Urothelium cell line (cell line): ENCODE measurements at regions not wholly inside any gene's neighbourhood (a gene's known extent, or its start where the extent isn't known, plus 50 kb on each side); places are given as distances from the start of the nearest gene placed in this dataset.

Source experiments
- DNase-seq: peaks from one replicate; pipeline ENCODE4 v3.0.0; 2011; ENCODE audit warnings: low spot score, mixed read lengths
- FAIRE-seq: peaks from 2 replicates; lab custom pipeline; 2011; peaks lifted over from hg19 to GRCh38; lab: Jason Lieb, UNC

DNA sequence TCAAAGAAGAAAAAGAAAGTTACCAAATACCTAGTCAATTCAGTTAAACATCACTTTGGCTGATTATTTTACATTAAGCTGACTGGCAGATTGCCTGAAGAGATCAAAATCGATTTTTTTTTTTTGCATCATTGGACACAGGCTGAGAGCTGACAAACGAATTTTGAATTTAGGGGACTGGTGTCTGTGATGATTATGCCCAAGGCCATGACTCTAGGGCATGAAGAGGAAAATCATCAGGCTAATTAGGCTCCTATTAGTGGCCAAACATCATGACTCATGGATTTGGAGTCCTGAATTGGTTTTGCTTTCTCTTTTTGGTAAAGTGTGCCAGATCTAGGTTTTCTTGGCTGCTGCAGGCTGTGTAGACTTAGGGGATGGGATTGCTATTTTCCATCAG is 829.3 kb upstream of the LCORL start:
- FAIRE-seq: no peak
- DNase-seq: no peak

DNA sequence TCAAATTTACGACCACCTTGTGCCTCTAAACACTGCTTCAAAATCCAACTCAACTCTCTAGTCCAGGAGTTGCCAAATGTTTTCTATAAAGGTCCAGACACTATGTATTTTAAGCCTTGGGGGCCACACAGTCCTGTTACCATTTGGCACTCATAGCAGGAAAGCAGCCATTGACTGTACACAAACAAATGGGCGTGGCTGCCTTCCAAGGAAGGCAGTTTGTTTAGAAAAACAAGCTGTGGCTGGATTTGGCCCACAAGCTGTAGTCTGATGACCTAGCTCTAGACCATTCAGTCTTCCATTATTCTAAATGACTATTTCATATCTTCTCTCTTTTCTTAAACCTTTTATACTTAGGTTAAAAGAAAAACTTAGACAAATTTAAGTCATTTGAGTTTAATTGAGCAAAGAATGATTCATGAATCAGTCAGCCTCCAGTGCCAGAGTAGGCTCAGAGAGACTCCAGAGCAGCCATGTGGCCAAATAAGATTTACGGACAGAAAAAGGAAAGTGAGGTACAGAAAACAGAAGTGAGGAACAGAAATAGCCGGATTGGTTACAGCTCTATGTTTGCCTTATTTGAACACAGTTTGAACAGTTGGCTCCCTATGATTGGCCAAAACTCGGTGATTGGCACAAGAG is 825.8 kb upstream of the LCORL start:
- DNase-seq: no peak
- no peak for FAIRE-seq

DNA sequence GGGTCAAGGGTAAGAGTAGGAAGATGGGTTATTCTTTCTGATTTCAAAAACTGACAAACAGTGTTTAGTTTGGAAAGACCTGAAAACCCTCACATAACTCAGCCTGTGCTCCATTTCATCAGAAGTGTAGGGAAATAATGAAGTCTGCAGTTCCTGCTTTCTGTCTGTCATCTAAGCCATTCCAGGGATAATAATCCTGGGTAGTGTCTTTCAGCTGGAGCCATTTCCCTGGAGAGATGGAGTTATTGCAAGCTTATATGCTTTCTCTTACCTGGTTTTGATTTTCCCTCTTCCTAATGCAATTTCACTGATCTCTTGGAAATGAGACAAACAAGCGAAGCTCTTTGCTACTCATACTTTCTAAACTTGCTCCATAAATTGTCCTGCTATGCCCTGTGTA is 824.8 kb upstream of the LCORL start:
- FAIRE-seq (no peak), DNase-seq (no peak)

DNA sequence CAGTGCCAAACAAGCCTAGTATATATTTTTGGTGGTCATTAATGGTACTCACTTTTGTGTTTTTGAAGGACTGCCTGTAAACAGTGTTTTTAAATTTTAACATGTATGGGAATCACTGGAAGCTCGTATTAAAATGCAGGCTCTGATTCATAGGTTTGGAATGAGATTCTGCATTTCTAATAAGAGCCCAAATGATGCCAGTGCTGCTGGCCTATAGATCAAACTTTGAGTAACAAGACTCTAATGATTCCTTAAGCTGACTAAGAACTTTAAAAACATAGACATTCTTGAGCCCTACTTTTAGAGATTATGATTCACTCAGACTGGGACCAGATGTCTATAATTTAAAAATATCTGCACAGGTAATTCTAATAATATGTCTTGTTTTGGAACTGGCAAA is 823.2 kb upstream of the LCORL start:
- no peak for FAIRE-seq

DNA sequence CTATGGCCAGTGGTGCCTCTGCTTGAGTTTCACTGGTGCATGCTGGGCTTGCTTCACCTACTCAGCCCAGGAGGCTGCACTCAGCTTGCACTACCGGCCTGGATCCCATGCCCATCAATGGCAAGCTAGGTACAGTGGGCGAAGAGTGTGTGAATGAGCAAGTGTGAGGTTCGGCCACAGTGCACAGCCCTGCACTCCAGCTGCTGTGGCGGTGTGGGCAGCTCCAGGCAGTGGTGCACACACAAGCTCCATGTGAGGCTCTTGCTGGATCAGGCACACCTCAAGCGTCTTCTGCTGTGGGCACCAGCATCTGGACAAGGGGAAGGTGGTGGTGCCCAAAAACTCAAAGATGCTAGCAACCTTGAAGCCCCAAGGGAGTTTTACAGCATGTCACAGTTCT is 820.9 kb upstream of the LCORL start:
- FAIRE-seq (no peak), DNase-seq (no peak)

More for the DNA sequence above, 823.2 kb upstream of the LCORL start:
- DNase-seq: no peak

DNA sequence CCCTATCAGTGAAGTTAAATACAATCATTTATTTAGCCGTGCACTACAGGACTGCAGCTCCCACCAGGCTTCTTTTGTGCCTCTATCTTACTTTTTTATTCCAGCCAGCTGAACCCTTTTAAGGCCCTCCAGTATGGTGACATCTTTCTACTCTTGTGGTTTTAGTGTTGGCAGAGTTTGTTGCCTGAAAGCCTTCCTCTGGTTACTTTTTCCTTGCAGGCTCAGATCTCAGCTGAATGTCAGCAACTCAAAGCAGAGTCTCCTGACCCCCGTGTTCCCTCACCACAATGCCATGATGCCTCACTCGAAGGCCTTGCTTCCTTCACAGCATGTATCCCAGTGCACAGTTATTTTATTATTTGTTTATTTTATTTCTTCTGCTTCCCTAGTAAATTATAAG is 818.9 kb upstream of the LCORL start:
- FAIRE-seq (no peak), DNase-seq (no peak)

DNA sequence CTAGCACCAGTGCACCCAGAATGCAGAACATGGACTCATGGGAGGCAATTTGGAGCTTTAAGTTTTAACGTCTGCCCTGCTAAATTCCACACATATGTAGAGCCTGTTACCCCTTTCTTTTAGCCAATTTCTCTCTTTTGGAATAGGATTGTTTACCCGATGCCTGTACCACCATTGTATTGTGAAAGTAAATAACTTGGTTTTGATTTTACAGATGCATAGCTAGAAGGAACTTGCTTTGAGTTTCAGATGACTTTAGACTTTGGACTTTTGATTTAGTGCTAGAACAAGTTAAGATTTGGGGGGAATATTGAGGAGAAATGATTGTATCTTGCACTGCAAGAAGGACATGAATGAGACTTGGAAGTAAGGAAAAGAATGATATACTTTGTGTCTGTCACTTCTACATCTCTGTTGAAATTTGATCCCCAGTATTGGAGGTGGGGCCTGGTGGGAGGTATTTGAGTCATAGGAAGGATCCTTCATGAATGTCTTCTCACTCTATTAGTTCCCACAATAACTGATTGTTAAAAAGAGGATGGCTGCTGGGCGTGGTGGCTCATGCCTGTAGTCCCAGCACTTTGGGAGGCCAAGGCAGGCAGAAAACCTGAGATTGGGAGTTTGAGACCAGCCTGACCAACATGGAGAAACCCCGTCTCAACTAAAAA is 794.8 kb upstream of the LCORL start:
- FAIRE-seq (no peak), DNase-seq (no peak)

DNA sequence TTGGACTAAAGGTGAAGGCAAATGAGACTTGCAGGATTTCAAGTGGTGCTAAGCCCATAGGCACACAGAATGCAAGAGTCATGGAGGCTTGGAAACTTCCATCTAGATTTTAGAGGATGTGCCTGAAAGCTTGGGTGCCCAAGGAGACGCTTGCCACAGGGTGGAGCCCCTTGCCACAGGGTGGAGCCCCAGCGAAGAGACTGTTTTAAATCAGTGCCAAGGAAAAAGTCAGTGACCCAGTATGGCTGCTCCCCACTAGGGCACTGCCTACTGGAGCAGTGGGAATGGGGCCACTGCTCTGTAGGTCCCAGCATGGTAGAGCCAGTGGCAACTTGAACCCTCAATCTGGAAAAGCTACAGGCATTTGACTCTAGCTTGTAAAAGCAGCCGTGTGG is 794.2 kb upstream of the LCORL start:
- FAIRE-seq (no peak), DNase-seq (no peak)

DNA sequence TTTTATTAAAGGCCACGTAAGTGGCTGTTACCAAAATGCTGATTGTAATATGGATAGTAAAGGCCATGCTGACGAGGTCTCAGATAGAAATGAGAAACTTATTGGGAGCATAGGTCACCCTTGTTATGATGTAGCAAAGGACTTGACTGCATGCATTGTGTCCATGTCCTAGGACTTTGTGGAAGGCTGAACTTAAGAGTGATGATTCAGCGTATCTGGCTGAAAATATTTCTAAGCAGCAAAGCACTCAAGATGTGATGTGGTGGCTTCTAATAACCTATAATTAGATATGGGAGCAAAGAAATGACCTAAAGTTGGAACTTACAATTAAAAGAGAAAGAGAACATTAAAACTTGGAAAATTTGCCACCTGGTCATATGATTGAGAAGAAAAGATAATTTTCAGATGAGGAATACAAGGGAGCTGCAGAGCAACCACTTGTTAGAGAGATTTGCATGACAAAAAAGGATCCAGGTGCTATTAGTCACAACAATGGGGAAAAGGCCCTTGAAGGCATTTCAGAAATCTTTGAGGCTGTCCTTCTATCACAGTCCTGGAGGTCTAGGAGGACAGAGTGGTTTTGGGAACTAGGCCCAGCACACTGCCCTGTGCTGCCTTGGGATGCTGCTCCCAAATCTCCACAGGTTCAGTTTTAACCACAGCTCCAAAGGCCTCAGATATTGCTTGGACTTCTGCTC is 793.7 kb upstream of the LCORL start:
- DNase-seq (no peak), FAIRE-seq (no peak)

DNA sequence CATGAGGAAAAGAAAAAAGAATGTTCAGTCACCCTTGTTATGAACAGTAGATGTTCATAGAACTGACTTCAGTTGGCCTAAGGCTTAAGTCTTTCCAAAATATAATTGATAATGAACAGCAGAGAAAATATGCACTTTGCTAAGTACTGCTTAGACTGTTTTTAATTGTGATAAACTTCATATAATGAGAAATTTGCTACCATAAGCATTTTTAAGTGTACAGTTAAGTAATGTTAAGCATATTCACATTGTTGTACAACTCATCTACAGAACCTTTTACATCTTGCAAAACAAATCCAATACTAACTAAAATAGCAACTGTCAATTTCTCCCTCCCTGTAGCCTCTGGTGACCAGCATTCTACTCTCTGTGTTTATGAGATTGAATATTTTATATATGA is 792.2 kb upstream of the LCORL start:
- FAIRE-seq (no peak), DNase-seq (no peak)

DNA sequence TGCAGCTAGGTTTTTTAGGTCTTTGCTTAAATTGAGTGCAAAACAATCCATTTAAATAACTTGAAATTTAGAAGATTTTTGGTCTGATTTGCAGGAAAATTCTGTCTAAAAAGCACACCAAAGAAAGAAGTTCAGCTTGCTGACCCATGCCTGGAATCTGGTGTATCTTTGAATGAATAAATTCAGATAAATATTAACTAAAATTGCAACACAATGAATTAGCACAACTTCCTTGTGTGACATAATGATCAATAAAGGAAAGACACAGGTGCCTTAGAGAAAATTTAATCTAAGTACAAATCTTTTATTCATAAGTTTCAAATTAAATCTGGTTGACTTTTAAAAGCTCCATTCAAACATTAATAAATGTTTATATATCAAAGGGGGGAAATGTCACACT is 791.5 kb upstream of the LCORL start:
- no peak for FAIRE-seq
- DNase-seq: no peak

DNA sequence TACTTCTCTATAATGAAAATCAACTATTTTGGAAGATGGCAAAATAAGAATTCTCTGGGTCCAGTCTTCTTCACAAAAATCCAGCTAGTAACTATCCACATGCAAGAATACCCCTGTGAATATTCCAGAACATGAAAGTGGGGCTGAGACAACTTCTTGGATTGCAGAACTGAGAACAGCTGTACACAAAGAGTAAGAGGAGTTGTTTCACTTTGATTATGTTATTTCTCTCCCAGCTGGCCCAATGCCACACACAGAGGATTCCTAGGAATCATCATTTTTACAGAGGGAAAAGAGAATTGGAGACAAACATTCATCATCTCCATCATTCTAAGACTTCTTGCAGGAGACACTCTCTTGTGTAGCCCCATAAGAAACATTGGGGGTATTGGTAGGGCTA is 782.2 kb upstream of the LCORL start:
- no peak for FAIRE-seq
- no peak for DNase-seq

DNA sequence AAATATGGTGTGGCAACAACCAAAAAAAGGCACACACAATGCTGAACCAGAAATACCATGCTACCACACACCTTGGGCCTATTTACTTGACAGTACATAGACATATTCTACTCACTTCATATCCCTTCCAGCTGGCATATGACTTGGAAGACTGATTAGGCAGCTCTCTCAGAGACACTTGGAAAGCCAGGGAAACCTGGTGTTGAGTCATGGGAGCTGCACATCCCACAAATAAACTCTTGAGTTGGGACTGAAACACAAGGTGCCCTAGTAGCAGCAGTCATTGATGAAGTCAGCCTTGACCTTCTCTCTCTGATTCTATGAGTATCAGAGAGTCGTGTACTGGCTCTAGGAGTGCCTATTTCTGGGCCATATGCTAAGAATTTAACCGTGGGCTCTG is 776.6 kb upstream of the LCORL start:
- FAIRE-seq (no peak), DNase-seq (no peak)

DNA sequence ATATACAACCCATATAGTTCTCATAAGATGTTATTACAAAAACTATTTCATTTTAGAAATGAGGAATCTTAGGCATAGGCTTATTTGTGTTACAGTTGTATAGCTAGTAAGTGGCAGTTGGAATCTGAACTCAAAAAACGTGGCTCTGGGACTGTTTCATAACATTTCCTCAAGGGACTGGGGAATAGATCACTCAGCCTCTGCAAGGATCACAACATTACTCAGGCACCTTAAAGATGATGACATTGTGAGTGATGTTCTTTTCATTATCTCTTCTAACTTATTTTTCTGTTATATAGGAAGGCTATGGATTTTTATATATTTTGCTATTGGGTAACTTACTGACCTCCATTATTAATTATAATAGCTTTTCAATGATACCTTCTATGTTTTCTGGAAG is 774.2 kb upstream of the LCORL start:
- no peak for FAIRE-seq
- no peak for DNase-seq

DNA sequence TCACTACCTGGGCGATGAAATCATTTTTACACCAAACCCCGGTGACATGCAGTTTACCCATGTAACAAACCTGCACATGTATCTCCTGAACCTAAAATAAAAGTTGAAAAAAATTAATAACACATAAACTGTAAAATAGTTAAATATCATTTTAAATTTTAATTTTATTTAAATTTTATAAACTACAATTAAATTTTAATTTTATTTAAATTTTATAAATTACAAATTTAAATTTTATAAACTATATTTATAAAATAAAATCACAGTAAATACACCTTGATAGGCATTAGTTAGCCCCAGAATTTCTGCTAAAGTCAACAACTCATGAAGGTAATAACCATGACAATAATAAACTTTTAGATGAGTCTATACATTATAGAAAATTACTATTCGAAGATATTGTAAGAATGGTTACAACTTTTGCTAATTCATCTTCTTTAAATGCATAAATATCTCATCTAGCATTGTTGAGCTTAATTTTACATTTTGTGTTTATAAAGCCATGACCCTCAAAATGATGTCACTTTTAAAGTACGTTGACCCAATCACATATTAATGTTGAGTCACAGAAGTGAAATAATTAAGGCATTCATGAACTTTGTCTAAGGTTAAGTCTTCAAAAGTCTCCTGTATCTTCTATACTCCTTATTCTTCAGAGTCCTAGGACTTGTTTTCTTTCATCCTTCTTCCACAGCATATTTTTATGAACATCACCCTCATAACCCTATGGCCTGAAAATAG is 755.8 kb upstream of the LCORL start:
- FAIRE-seq: no peak
- DNase-seq: no peak

DNA sequence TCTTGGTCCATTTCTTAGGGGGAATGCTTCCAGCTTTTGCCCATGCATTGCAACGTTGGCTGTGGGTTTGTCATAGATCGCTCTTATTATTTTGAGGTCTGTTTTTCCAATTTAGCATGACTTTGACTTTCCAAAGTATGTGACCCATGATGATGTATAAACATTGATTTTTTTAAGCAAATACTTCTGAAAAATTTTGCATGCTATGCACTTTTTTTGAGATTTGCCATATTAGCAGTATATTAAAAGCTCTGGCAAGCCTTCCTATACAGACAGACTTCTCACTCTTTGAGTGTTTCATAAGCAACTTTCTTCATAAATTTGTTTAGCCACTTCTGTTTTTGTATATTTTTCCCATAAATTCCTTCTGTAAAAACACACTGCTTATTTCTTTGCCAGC is 746.4 kb upstream of the LCORL start:
- no peak for FAIRE-seq
- DNase-seq: no peak

DNA sequence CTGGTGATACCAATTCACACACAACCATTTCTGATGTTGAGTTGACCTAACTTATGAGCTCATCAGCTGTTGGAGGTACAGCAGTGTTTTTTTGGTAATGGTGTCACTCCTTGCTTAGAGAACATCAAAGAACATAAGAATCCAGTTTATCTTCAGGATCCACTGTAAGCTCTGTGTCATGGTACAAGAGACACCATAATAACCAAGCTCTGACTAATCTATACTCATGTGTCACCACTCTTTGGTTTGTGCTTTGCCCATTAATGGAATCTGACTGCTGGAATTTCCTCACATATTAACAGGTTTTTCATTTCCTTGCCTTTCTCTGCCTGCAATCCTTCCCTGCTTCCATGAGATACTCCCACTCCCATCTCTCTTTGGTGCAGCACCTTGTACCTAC is 735.1 kb upstream of the LCORL start:
- DNase-seq (no peak), FAIRE-seq (no peak)

DNA sequence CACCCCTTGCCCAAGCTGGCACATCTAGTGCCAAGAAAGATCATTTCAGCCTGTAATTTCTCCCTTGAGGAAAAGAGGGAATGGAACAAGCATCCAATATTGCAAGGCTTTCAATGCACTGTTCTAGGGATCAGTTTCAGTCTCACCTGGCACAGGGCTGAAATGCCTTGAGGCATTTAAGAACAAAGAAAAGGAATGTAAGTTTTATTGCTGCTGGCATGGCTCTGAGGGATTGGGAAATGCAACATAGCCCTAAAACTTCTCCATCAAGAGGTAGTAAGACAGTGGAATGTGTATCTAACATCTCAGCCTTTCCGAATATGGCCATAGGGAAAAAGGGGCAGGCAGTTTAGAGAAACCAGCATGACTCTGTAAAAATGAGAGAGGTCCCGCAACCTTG is 732.6 kb upstream of the LCORL start:
- FAIRE-seq (no peak), DNase-seq (no peak)

DNA sequence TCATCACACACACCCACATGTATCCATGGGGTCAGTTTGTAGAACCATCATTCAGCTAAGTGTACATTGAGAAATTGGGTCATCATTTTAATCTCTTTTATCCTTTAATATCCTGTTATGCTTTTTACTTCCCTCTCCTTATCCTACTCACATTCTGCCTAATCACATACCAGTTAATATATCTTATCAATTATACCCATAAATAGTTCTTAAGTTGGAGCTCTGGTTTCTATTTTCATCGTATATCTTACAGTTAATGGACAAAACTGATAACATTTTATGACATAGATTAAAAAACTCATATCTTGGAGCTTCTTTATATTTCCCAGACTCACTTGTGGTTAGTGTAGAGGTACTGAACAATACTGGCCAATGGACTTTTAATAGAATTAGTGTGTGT is 729.5 kb upstream of the LCORL start:
- no peak for FAIRE-seq
- no peak for DNase-seq

DNA sequence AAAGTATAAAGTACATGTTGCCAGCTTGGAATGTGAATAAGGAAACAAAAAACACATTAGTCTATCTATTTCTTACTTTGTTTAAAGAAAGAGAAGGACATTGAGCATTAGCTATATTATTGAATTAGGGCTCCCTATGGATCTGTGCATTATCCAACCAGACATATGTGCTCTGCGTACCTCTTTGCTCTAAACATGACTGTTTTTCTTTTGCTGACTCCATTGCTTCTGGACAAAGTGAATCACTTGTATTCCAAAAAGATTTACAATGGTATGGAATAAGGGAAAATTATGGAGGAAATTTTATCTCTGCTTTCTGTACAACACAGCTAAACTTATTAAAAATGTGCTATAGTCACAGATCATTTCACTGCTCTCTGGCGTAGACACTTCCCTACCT is 727.8 kb upstream of the LCORL start:
- no peak for DNase-seq
- FAIRE-seq: no peak

DNA sequence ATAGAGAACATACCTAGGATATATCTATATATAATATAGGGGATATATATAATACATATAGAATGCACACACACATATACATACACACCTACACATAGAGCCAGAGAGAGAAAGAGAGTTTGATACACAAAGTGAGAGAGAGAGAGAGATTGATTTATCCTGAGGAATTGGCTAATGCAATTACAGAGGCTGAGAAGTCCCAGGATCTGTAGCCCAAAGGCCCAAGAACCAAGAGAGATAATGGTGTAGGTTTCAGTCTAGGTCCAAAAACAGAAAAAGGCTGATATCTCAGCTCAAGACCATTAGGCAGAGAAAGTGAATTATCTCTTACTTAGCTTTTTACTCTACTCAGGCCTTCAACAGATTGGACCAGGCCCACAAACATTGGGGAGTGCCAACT is 715.0 kb upstream of the LCORL start:
- DNase-seq (no peak), FAIRE-seq (no peak)

DNA sequence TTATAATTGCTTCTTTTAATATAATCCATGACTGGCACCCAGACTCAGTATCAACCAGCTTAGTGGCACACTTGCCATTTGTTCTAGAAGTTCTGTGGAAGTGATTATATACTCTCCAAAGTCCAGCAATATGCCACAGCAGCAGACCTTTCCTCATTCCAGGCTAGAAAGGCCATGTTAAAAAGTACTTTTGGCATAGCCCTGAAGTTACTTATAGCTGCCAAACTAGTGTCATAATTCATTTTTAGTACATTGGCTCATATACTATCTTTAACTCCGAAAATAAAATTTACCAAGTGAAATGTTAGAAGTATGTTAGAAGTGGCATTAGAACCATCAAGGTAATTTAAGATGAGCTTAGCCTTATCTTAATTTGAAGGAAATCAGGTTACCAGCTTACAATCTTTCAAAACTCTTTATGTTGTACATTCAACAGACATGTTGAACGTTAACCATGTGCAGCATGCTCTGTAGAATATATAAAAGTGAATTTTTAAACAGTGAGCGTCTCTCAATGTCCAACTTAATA is 714.2 kb upstream of the LCORL start:
- FAIRE-seq (no peak), DNase-seq (no peak)
